ENCODE measurements at regions not wholly inside any gene's neighbourhood (a gene's known extent, or its start where the extent isn't known, plus 50 kb on each side); places are given as distances from the start of the nearest gene placed in this dataset.

- Mint-ChIP-seq H3K27ac (no peak overlapping the region), H3K27me3 (peaks cover 6% of the 10 kb centered on the region), H3K9me3 (ENCODE audit: low read depth) (no peaks in the 10 kb centered on the region), H3K4me1 (ENCODE audit: low read depth) (peaks cover 3% of the 10 kb centered on the region), H3K36me3 (ENCODE audit: insufficient read depth) (peaks cover 1% of the 10 kb centered on the region), H3K4me3 (ENCODE audit: low read depth) (no peak overlapping the region)
- no peak for TF ChIP-seq CTCF (IDR thresholded peaks at IDR 0.05; ENCODE audit: unreplicated experiment)
- no peak for DNase-seq (ENCODE audit: low spot score, unreplicated experiment)
Measured at GRCh38 chr18:57253903-57254302, 98.5 kb upstream of the ST8SIA3 start.

GRCh38 chr18:57258131-57258777 is 94.1 kb upstream of the ST8SIA3 start:
- H3K9me3 Mint-ChIP-seq (ENCODE audit: low read depth), result peaks cover 2% of the 10 kb centered on the region
- H3K36me3 Mint-ChIP-seq (ENCODE audit: insufficient read depth), result peaks cover 2% of the 10 kb centered on the region
- H3K4me1 Mint-ChIP-seq (ENCODE audit: low read depth), result no peaks in the 10 kb centered on the region

GRCh38 chr18:57267368-57267925 is 84.9 kb upstream of the ST8SIA3 start:
- no peak for DNase-seq (ENCODE audit: low spot score, unreplicated experiment)

More at GRCh38 chr18:57258131-57258777, 94.1 kb upstream of the ST8SIA3 start:
- Mint-ChIP-seq H3K27ac (no peak overlapping the region), H3K4me3 (ENCODE audit: low read depth) (no peak overlapping the region), H3K27me3 (peaks cover 3% of the 10 kb centered on the region)
- no peak for DNase-seq (ENCODE audit: low spot score, unreplicated experiment)
- TF ChIP-seq CTCF (IDR thresholded peaks at IDR 0.05; ENCODE audit: unreplicated experiment), result no peak

GRCh38 chr18:57269756-57270155 is 82.6 kb upstream of the ST8SIA3 start:
- TF ChIP-seq CTCF (IDR thresholded peaks at IDR 0.05; ENCODE audit: unreplicated experiment), result no peak
- H3K4me1 Mint-ChIP-seq (ENCODE audit: low read depth), result peaks cover 44% of the 10 kb centered on the region
- no peaks in the 10 kb centered on the region for H3K36me3 Mint-ChIP-seq (ENCODE audit: insufficient read depth)

More at GRCh38 chr18:57267368-57267925, 84.9 kb upstream of the ST8SIA3 start:
- no peaks in the 10 kb centered on the region for H3K36me3 Mint-ChIP-seq (ENCODE audit: insufficient read depth)
- no peak overlapping the region for H3K27ac Mint-ChIP-seq
- H3K9me3 Mint-ChIP-seq (ENCODE audit: low read depth), result no peaks in the 10 kb centered on the region
- TF ChIP-seq CTCF (IDR thresholded peaks at IDR 0.05; ENCODE audit: unreplicated experiment), result no peak
- H3K4me1 Mint-ChIP-seq (ENCODE audit: low read depth), result peaks cover 30% of the 10 kb centered on the region
- no peak overlapping the region for H3K4me3 Mint-ChIP-seq (ENCODE audit: low read depth)
- peaks cover 17% of the 10 kb centered on the region for H3K27me3 Mint-ChIP-seq

GRCh38 chr18:57270156-57270555 is 82.2 kb upstream of the ST8SIA3 start:
- H3K4me3 Mint-ChIP-seq (ENCODE audit: low read depth), result no peak overlapping the region
- H3K9me3 Mint-ChIP-seq (ENCODE audit: low read depth), result no peaks in the 10 kb centered on the region
- peaks cover 19% of the 10 kb centered on the region for H3K27me3 Mint-ChIP-seq
- H3K27ac Mint-ChIP-seq, result no peak overlapping the region
- no peak for TF ChIP-seq CTCF (IDR thresholded peaks at IDR 0.05; ENCODE audit: unreplicated experiment)
- peaks cover 48% of the 10 kb centered on the region for H3K4me1 Mint-ChIP-seq (ENCODE audit: low read depth)
- H3K36me3 Mint-ChIP-seq (ENCODE audit: insufficient read depth), result no peaks in the 10 kb centered on the region
- no peak for DNase-seq (ENCODE audit: low spot score, unreplicated experiment)

More at GRCh38 chr18:57269756-57270155, 82.6 kb upstream of the ST8SIA3 start:
- no peak overlapping the region for H3K27ac Mint-ChIP-seq
- peaks cover 17% of the 10 kb centered on the region for H3K27me3 Mint-ChIP-seq
- H3K9me3 Mint-ChIP-seq (ENCODE audit: low read depth), result no peaks in the 10 kb centered on the region
- H3K4me3 Mint-ChIP-seq (ENCODE audit: low read depth), result no peak overlapping the region
- no peak for DNase-seq (ENCODE audit: low spot score, unreplicated experiment)
